Activated CD4-positive, CD25-positive, alpha-beta regulatory T cell treated with anti-CD3 and anti-CD28 coated beads, Interleukin-2, amount 50 U/mL, for 72 hours (primary cell): ENCODE measurements at regions not wholly inside any gene's neighbourhood (a gene's known extent, or its start where the extent isn't known, plus 50 kb on each side); places are given as distances from the start of the nearest gene placed in this dataset.
"Not testable (repeated sequence)": the region's sequence is repeated elsewhere in the genome, so short reads cannot be mapped to it uniquely, and the experiment has no call there.

Source experiments
- DNase-seq: peaks from one replicate; pipeline ENCODE4 v3.0.0; 2021

DNA sequence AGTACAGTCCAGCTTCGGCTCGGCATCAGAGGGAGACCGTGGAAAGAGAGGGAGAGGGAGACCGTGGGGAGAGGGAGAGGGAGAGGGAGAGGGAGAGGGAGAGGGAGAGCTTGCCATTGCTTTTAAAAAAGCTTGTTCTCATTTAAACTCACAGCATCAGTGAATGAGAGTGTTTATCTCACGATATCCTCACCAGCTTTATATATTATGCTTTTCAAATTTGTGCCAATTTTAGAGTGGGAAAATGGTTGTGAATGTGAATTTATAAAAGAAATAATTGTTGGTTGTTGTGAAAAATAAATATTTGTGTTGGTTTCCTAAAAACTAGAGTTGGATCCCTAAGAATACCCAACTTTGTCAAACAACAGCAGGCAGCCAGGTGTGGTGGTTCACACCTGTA is 170.1 kb downstream of the NRN1 start:
- not testable (repeated sequence) for DNase-seq

DNA sequence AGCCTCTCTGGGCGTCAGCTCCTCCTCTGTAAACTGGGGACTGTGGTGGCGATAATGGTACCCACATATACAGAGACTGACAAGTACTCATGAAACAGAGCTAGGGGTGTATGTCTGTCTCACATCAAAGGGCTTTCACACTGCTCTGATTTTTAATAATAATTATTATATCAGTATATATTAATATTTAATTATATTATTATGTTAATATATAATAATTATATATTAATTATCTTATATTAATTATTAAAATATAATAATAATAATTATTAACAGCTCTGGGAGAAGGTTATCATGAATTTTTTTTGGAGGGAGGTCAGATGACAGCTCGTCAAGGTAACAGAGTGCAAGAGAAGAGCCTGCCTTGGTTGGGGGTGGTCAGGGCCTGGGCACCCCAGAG is 173.6 kb downstream of the NRN1 start:
- no peak for DNase-seq

DNA sequence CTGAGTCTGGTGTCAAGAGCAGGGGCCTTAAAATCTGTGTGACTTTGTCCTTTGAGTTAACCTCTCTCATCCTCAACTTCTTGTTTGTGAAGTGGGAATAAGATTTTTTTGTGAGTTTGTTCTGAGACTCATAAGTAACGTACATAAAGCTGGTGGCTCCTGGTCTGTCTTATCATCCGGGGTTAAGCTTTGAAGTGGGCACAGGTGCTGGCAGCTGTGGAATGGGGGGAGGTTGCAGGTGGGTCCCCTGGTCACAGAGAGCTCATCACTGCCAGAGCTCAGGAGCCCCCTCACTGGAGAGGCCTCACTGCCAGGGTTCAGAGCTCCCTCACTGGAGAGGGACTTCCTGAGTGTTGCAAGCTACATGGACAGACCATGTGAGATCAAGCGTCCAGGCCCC is 174.1 kb downstream of the NRN1 start:
- DNase-seq, result no peak

- DNase-seq, result peak; percentile 37
These were observed 175.4 kb downstream of the NRN1 start for GRCh38 chr6:5831219-5831862.

DNA sequence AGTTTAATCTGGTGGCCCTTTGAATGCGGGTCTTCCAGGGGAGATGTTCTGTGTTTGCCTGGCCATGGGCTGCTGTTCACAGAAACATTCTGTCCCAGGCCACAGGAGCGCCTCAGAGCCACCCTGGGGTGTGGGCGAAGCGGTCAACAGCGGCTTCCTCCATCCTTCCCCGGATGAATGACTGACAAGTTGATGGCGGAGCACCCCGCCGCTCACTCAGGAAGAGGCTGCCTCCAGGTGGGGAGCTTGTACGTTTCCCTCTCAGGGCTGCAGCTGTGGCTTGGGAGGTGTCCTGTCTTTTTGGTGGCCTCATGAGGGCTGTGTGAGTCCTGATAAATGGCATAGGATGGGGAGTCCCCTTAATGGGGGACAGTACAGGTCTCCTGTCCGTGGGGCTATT is 178.4 kb downstream of the NRN1 start:
- DNase-seq, result no peak

DNA sequence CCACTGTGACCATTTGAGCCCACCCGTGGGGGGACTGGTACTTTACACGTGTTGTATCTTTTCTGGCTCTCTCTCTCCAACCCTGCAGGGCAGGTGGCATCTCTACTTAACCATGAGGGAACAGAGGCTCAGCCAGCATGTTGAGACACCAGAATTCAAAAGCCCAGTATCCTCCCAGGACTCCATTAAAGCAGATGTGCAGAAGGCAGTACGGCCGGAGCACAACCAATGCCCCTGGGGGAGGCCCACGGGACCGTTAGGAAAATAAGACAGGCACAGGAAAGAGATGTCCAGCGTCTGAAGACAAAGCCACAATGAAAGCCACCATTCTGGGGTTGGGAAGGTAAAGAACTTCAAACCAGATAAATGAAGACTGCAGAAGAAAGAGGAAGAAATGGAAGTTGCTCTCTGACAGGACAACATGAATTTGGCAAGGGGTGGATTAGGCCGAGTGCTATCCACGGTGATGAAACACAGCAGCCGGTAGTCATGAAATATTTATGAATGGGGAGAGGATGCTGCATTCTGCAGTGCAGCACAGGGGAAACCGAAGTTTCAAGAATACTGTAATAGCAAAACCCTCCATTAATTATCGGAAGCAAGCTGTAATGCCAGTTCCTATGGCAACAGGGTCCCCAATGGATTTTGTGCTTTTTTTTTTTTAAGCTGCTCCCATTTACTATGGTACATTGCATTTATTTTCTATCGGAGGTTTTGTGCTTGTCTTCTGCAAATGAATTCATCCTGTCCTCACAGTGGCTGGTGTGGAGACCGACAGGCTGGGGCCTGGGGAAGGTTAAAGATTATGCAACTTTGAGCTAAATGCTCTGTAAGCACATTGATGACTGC is 179.4 kb downstream of the NRN1 start:
- DNase-seq, result no peak

DNA sequence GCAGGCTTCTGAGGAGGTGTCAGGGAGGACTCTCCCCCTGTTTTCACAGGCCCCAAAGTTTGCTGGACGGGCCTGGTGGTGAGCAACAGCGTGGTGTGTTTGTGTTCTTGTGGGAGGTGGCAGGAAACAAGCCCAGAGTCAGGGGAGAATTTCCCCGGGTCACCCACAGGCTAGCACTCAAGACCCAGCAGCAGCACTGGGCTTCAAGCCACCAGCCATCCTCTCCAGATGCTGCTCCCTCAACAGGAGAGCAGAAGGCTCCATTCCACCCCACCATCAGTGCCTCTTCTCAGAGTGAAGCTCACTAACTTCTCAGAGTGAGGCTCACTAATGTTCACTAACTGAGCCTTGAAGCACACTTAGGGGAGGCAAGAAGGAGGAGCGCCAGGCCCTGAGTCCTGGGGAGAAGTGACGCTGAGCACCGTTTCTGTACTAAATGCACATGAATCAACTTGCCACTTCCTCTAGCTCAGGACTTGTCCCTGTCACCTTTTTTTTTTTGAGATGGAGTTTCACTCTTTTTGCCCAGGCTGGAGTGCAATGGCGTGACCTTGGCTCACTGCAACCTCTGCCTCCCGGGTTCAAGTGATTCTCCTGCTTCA is 182.2 kb downstream of the NRN1 start:
- DNase-seq, result not testable (repeated sequence)
